ENCODE measurements at regions not wholly inside any gene's neighbourhood (a gene's known extent, or its start where the extent isn't known, plus 50 kb on each side); places are given as distances from the start of the nearest gene placed in this dataset.

- TF ChIP-seq CTCF (IDR thresholded peaks at IDR 0.05; ENCODE audit: low read depth, low read length), result no peak
- Histone ChIP-seq H3K36me3 (no peaks in the 10 kb centered on the region), H3K4me1 (ENCODE audit: low read depth) (no peaks in the 10 kb centered on the region), H3K27ac (no peak overlapping the region), H3K4me3 (no peak overlapping the region), H3K9me3 (ENCODE audit: low read depth) (no peaks in the 10 kb centered on the region), H3K27me3 (no peaks in the 10 kb centered on the region)
- DNase-seq (ENCODE audit: low read depth in 1 of 2, low spot score in 1 of 2), result peak in 1 of 2 donors; percentile 13
Observed at GRCh38 chr13:73334445-73334844, 275.6 kb downstream of the KLF5 start.

GRCh38 chr13:73331556-73331955 is 272.8 kb downstream of the KLF5 start:
- Histone ChIP-seq H3K9me3 (ENCODE audit: low read depth) (no peaks in the 10 kb centered on the region), H3K36me3 (no peaks in the 10 kb centered on the region), H3K27ac (no peak overlapping the region), H3K4me3 (no peak overlapping the region), H3K4me1 (ENCODE audit: low read depth) (no peaks in the 10 kb centered on the region), H3K27me3 (no peaks in the 10 kb centered on the region)
- no peak for DNase-seq (ENCODE audit: low read depth in 1 of 2, low spot score in 1 of 2)
- TF ChIP-seq CTCF (IDR thresholded peaks at IDR 0.05; ENCODE audit: low read depth, low read length), result no peak

- Histone ChIP-seq H3K27ac (no peak overlapping the region), H3K4me1 (ENCODE audit: low read depth) (no peaks in the 10 kb centered on the region), H3K9me3 (ENCODE audit: low read depth) (no peaks in the 10 kb centered on the region), H3K27me3 (no peaks in the 10 kb centered on the region), H3K36me3 (no peaks in the 10 kb centered on the region), H3K4me3 (no peak overlapping the region)
- no peak for TF ChIP-seq CTCF (IDR thresholded peaks at IDR 0.05; ENCODE audit: low read depth, low read length)
- DNase-seq (ENCODE audit: low read depth in 1 of 2, low spot score in 1 of 2), result no peak
Observed at GRCh38 chr13:73329355-73329754, 270.6 kb downstream of the KLF5 start.

- no peaks in the 10 kb centered on the region for H3K27me3 ChIP-seq
- H3K36me3 ChIP-seq, result no peaks in the 10 kb centered on the region
- no peaks in the 10 kb centered on the region for H3K4me1 ChIP-seq (ENCODE audit: low read depth)
- no peak for TF ChIP-seq CTCF (IDR thresholded peaks at IDR 0.05; ENCODE audit: low read depth, low read length)
- no peak overlapping the region for H3K27ac ChIP-seq
- H3K4me3 ChIP-seq, result no peak overlapping the region
- no peak for DNase-seq (ENCODE audit: low read depth in 1 of 2, low spot score in 1 of 2)
- no peaks in the 10 kb centered on the region for H3K9me3 ChIP-seq (ENCODE audit: low read depth)
Observed at GRCh38 chr13:73327579-73327978, 268.8 kb downstream of the KLF5 start.

- no peaks in the 10 kb centered on the region for H3K9me3 ChIP-seq (ENCODE audit: low read depth)
- H3K4me1 ChIP-seq (ENCODE audit: low read depth), result no peaks in the 10 kb centered on the region
- no peak overlapping the region for H3K27ac ChIP-seq
- H3K4me3 ChIP-seq, result no peak overlapping the region
- no peak for DNase-seq (ENCODE audit: low read depth in 1 of 2, low spot score in 1 of 2)
- no peaks in the 10 kb centered on the region for H3K36me3 ChIP-seq
- H3K27me3 ChIP-seq, result no peaks in the 10 kb centered on the region
- no peak for TF ChIP-seq CTCF (IDR thresholded peaks at IDR 0.05; ENCODE audit: low read depth, low read length)
Observed at GRCh38 chr13:73325723-73326558, 267.1 kb downstream of the KLF5 start.

Measured in cardiac muscle cell (in vitro differentiated cells and primary cell).